Body of pancreas (tissue), 4 donors: ENCODE measurements at regions not wholly inside any gene's neighbourhood (a gene's known extent, or its start where the extent isn't known, plus 50 kb on each side); places are given as distances from the start of the nearest gene placed in this dataset.

ENCODE experiments used
- POLR2A ChIP-seq, 3 donors: fragments of 450-650 bp; IDR thresholded peaks; one replicate each; pipeline ENCODE4 v1.6.1; 2016; ENCODE audit warnings: antibody characterized with exemption in 3 of 3, mild to moderate bottlenecking in 2 of 3
- TF ChIP-seq, protein P1 (sequence below), 7 experiments: fragments of 450-650 bp in 4 of 7; fragments of 200-600 bp in 3 of 7; sonication (generic) in 3 of 7; IDR thresholded peaks; one replicate each; pipeline ENCODE4 v1.5.1; 2016 to 2019; ENCODE audit warnings: antibody characterized with exemption in 7 of 7

DNA sequence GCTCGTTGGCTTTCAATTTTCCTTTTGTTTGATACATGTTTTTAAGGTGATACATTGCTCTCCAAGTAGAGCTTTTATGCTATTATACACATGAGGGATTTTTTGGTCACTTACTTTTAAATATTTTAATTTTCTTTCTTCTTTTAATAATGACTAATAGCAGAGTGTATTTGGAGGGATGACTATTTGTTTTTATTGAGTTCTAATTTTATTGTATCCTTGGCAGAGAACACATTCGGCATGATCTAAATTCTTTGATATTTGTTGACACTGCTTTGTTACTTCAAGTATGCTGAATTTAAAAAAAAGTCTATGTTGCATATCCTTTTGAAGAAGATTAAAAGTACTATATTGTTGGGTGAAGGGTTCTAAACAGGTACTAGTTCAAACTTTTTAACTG lies 149.9 kb upstream of the PDZRN3 start:
- TF ChIP-seq POLR2A (IDR thresholded peaks at IDR 0.05): no peak
- TF ChIP-seq, protein P1, sequence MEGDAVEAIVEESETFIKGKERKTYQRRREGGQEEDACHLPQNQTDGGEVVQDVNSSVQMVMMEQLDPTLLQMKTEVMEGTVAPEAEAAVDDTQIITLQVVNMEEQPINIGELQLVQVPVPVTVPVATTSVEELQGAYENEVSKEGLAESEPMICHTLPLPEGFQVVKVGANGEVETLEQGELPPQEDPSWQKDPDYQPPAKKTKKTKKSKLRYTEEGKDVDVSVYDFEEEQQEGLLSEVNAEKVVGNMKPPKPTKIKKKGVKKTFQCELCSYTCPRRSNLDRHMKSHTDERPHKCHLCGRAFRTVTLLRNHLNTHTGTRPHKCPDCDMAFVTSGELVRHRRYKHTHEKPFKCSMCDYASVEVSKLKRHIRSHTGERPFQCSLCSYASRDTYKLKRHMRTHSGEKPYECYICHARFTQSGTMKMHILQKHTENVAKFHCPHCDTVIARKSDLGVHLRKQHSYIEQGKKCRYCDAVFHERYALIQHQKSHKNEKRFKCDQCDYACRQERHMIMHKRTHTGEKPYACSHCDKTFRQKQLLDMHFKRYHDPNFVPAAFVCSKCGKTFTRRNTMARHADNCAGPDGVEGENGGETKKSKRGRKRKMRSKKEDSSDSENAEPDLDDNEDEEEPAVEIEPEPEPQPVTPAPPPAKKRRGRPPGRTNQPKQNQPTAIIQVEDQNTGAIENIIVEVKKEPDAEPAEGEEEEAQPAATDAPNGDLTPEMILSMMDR (IDR thresholded peaks at IDR 0.05): no peak
